ENCODE measurements at regions not wholly inside any gene's neighbourhood (a gene's known extent, or its start where the extent isn't known, plus 50 kb on each side); places are given as distances from the start of the nearest gene placed in this dataset.

DNA sequence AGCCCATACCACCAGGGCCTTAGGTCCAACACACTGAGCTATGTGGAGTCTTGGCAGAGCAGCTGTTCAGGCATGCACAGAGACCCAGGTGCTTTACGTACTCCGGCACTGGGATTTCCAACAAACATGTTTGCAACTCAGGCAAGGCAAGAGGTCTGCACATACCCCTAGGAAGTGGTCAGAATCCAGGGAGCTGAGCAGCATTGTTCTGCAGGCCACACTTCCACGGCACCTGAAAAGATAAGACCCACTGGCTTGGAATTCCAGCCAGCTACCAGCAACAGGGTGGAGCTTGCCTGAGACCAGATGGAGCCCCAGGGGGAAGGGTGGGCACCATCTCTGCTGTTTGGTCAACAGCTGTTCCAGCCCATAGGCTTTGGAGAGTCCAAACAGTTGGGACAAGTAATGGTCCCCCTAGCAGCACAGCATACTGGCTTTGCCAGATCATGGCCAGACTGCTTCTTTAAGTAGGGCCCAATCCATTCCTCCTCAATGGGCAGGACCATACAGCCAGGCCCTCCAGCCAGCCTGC is 51.7 kb upstream of the LRRC8B start:
- Histone ChIP-seq H3K27ac (no peak overlapping the region), H3K9me3 (replicated peaks) (no peaks in the 10 kb centered on the region), H3K4me1 (no peaks in the 10 kb centered on the region), H3K27me3 (no peaks in the 10 kb centered on the region), H3K4me3 (no peak overlapping the region), H3K36me3 (no peaks in the 10 kb centered on the region)
- DNase-seq, result no peak
